ENCODE measurements at regions not wholly inside any gene's neighbourhood (a gene's known extent, or its start where the extent isn't known, plus 50 kb on each side); places are given as distances from the start of the nearest gene placed in this dataset.

DNA sequence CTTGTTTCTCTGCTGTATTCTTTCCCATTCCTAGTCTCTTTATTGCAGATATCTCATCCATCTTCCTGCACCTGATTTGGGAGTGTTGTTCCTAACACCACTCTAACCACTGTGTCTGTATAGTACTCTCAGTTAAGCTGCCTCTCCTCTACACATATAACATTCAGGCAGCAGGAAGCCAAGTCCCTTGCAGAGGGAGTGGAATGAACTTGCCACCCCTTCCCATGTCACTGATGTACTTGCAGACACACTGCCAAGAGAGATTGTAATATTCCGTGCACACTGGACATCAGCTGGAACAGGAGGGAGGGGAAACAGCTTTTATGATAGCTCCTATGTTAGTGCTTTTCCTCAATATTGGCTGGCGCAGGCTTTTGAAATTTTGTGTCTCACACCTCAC, 281.6 kb upstream of the E2F7 start:
- no peak for TF ChIP-seq EZH2 (IDR thresholded peaks at IDR 0.05; ENCODE audit: borderline replicate concordance, low read length)
- TF ChIP-seq, protein P1, sequence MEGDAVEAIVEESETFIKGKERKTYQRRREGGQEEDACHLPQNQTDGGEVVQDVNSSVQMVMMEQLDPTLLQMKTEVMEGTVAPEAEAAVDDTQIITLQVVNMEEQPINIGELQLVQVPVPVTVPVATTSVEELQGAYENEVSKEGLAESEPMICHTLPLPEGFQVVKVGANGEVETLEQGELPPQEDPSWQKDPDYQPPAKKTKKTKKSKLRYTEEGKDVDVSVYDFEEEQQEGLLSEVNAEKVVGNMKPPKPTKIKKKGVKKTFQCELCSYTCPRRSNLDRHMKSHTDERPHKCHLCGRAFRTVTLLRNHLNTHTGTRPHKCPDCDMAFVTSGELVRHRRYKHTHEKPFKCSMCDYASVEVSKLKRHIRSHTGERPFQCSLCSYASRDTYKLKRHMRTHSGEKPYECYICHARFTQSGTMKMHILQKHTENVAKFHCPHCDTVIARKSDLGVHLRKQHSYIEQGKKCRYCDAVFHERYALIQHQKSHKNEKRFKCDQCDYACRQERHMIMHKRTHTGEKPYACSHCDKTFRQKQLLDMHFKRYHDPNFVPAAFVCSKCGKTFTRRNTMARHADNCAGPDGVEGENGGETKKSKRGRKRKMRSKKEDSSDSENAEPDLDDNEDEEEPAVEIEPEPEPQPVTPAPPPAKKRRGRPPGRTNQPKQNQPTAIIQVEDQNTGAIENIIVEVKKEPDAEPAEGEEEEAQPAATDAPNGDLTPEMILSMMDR (conservative IDR thresholded peaks at IDR 0.05 in 1 of 2, IDR thresholded peaks at IDR 0.05 in 1 of 2; ENCODE audit: extremely low read depth in 1 of 2, insufficient read depth in 1 of 2, low read depth in 1 of 2, low read length in 2 of 2), result no peak
